ENCODE measurements at regions not wholly inside any gene's neighbourhood (a gene's known extent, or its start where the extent isn't known, plus 50 kb on each side); places are given as distances from the start of the nearest gene placed in this dataset. TPM values are rescaled to one million over a fixed set of nuclear protein-coding genes. Genes with fewer than 3 reads are reported as not detected.

GRCh38 chr17:22599322-22599721, 907.0 kb downstream of the KCNJ18 start:
- H3K4me3 Mint-ChIP-seq = no peak overlapping the region
- Histone ChIP-seq H3K4me2 (replicated peaks; ENCODE audit: extremely low read depth, low read length, poor library complexity, severe bottlenecking) (no peak overlapping the region), H3K36me3 (replicated peaks in 1 of 2; ENCODE audit: control insufficient read depth in 1 of 2, insufficient read depth in 2 of 2, low read length in 2 of 2) (no peaks in the 10 kb centered on the region), H3K4me3 (replicated peaks in 1 of 3; ENCODE audit: low read depth in 2 of 3, low read length in 3 of 3) (no peak overlapping the region), H4K20me1 (ENCODE audit: insufficient read depth, low read length) (no peaks in the 10 kb centered on the region), H3K9me3 (replicated peaks in 1 of 2; ENCODE audit: control insufficient read depth in 1 of 2, insufficient read depth in 1 of 2, low read length in 2 of 2) (no peaks in the 10 kb centered on the region), H3K79me2 (ENCODE audit: insufficient read depth, low read length) (no peaks in the 10 kb centered on the region), H3K27ac (ENCODE audit: low read depth in 1 of 2, low read length in 2 of 2) (no peak overlapping the region), H3K4me1 (ENCODE audit: control insufficient read depth in 1 of 2, insufficient read depth in 2 of 2, low read length in 2 of 2) (no peaks in the 10 kb centered on the region), H3K9ac (ENCODE audit: insufficient read depth, low read length, poor library complexity, severe bottlenecking) (no peak overlapping the region), H2AFZ (ENCODE audit: insufficient read depth, low read depth, low read length, poor library complexity, severe bottlenecking) (no peak overlapping the region), H3K27me3 (ENCODE audit: control insufficient read depth in 2 of 2, insufficient read depth in 2 of 2, low read length in 2 of 2) (no peaks in the 10 kb centered on the region)
- no peaks in the 10 kb centered on the region for H3K36me3 Mint-ChIP-seq
- peaks cover 0 to 2% (median 0%) of the 10 kb centered on the region in 7 donors for H3K9me3 Mint-ChIP-seq
- no peak for TF ChIP-seq CTCF (IDR thresholded peaks at IDR 0.05)
- no peaks in the 10 kb centered on the region for H3K4me1 Mint-ChIP-seq
- peaks cover 0 to 2% (median 0%) of the 10 kb centered on the region in 3 donors for H3K27me3 Mint-ChIP-seq (ENCODE audit: low read depth in 3 of 3)
- no peak overlapping the region for H3K27ac Mint-ChIP-seq
- intact Hi-C loops (cut with micrococcal nuclease) = no loop called here
- DNase-seq = no peak
- 33% methylated on average over 1 of the region's 3 CpGs for WGBS (ENCODE audit: insufficient coverage)

GRCh38 chr17:22600644-22601298, 908.4 kb downstream of the KCNJ18 start:
- no peak for TF ChIP-seq CTCF (IDR thresholded peaks at IDR 0.05)
- no peak overlapping the region for H3K4me3 Mint-ChIP-seq
- Histone ChIP-seq H3K4me2 (replicated peaks; ENCODE audit: extremely low read depth, low read length, poor library complexity, severe bottlenecking) (no peak overlapping the region), H3K36me3 (replicated peaks in 1 of 2; ENCODE audit: control insufficient read depth in 1 of 2, insufficient read depth in 2 of 2, low read length in 2 of 2) (no peaks in the 10 kb centered on the region), H3K4me1 (ENCODE audit: control insufficient read depth in 1 of 2, insufficient read depth in 2 of 2, low read length in 2 of 2) (no peaks in the 10 kb centered on the region), H3K9ac (ENCODE audit: insufficient read depth, low read length, poor library complexity, severe bottlenecking) (no peak overlapping the region), H3K27me3 (ENCODE audit: control insufficient read depth in 2 of 2, insufficient read depth in 2 of 2, low read length in 2 of 2) (no peaks in the 10 kb centered on the region), H4K20me1 (ENCODE audit: insufficient read depth, low read length) (no peaks in the 10 kb centered on the region), H3K9me3 (replicated peaks in 1 of 2; ENCODE audit: control insufficient read depth in 1 of 2, insufficient read depth in 1 of 2, low read length in 2 of 2) (no peaks in the 10 kb centered on the region), H2AFZ (ENCODE audit: insufficient read depth, low read depth, low read length, poor library complexity, severe bottlenecking) (no peak overlapping the region), H3K79me2 (ENCODE audit: insufficient read depth, low read length) (no peaks in the 10 kb centered on the region), H3K27ac (ENCODE audit: low read depth in 1 of 2, low read length in 2 of 2) (no peak overlapping the region), H3K4me3 (replicated peaks in 1 of 3; ENCODE audit: low read depth in 2 of 3, low read length in 3 of 3) (no peak overlapping the region)
- WGBS (ENCODE audit: insufficient coverage) = no CpG with 5 or more reads among the region's 2 CpGs
- intact Hi-C loops (cut with micrococcal nuclease) = no loop called here
- no peaks in the 10 kb centered on the region for H3K36me3 Mint-ChIP-seq
- no peaks in the 10 kb centered on the region for H3K27me3 Mint-ChIP-seq (ENCODE audit: low read depth in 3 of 3)
- no peaks in the 10 kb centered on the region for H3K9me3 Mint-ChIP-seq
- H3K4me1 Mint-ChIP-seq = no peaks in the 10 kb centered on the region
- no peak for DNase-seq
- H3K27ac Mint-ChIP-seq = no peak overlapping the region

Small RNA genes lying in the stretch of these regions (small RNA-seq; reads per million reads assigned to genes)
- gene ABBA01006766.1 (ENCODE audit: insufficient read length, low read depth) (not detected), gene NMTRS-TGA3-1 (ENCODE audit: insufficient read length, low read depth) (not detected)

All from CD14-positive monocyte (primary cell).